ENCODE measurements at regions not wholly inside any gene's neighbourhood (a gene's known extent, or its start where the extent isn't known, plus 50 kb on each side); places are given as distances from the start of the nearest gene placed in this dataset.

DNA sequence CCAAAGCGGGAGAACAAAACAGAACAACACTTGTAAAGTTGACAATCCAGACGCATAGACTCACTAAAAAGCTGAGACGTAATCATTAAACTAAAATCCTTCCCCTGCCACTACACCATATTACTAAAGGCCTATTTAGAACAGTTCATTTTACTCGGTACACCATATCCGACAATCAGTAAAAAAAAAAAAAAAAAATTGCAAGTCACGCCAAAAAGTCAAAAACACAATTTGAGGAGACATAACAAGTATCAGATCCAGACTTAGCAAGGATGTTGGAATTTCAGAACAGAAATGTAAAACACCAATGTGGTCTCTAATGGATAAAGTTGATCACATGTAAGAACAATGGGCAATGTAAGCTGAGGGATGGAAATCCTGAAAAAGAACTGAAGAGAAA, 1899.4 kb downstream of the STIM2 start:
- TF ChIP-seq, protein P1, sequence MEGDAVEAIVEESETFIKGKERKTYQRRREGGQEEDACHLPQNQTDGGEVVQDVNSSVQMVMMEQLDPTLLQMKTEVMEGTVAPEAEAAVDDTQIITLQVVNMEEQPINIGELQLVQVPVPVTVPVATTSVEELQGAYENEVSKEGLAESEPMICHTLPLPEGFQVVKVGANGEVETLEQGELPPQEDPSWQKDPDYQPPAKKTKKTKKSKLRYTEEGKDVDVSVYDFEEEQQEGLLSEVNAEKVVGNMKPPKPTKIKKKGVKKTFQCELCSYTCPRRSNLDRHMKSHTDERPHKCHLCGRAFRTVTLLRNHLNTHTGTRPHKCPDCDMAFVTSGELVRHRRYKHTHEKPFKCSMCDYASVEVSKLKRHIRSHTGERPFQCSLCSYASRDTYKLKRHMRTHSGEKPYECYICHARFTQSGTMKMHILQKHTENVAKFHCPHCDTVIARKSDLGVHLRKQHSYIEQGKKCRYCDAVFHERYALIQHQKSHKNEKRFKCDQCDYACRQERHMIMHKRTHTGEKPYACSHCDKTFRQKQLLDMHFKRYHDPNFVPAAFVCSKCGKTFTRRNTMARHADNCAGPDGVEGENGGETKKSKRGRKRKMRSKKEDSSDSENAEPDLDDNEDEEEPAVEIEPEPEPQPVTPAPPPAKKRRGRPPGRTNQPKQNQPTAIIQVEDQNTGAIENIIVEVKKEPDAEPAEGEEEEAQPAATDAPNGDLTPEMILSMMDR (IDR thresholded peaks at IDR 0.05): no peak
- no peak for TF ChIP-seq POLR2A (IDR thresholded peaks at IDR 0.05)
